ENCODE measurements at regions not wholly inside any gene's neighbourhood (a gene's known extent, or its start where the extent isn't known, plus 50 kb on each side); places are given as distances from the start of the nearest gene placed in this dataset.

DNA sequence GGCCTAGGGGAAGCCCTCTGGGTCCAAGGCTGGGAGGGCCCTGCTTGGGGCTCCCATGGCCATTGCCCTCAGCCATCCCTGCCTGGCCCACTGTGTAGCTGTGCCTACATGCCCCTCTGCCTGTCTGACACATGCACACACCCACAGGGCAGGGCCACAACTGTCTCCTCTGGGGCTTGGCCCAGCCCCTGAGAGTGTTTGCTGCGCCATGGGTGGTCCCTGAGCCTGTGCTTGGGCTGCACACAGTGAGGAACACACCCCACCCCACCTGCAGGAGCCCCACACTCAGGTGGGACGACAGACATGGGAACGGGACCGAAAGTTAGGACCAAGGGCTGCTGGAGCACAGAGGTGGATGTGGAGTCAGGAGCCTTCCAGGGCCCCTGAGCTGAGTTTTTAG, 489.5 kb downstream of the TBC1D22A start:
- TF ChIP-seq, protein P1, sequence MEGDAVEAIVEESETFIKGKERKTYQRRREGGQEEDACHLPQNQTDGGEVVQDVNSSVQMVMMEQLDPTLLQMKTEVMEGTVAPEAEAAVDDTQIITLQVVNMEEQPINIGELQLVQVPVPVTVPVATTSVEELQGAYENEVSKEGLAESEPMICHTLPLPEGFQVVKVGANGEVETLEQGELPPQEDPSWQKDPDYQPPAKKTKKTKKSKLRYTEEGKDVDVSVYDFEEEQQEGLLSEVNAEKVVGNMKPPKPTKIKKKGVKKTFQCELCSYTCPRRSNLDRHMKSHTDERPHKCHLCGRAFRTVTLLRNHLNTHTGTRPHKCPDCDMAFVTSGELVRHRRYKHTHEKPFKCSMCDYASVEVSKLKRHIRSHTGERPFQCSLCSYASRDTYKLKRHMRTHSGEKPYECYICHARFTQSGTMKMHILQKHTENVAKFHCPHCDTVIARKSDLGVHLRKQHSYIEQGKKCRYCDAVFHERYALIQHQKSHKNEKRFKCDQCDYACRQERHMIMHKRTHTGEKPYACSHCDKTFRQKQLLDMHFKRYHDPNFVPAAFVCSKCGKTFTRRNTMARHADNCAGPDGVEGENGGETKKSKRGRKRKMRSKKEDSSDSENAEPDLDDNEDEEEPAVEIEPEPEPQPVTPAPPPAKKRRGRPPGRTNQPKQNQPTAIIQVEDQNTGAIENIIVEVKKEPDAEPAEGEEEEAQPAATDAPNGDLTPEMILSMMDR (conservative IDR thresholded peaks at IDR 0.05; ENCODE audit: low read depth, low read length), result no peak
- TF ChIP-seq EZH2phosphoT487 (IDR thresholded peaks at IDR 0.05; ENCODE audit: borderline replicate concordance, low read length) (no peak), EZH2 (IDR thresholded peaks at IDR 0.05; ENCODE audit: low read length, unreplicated experiment) (no peak)
- H3K27me3 ChIP-seq (ENCODE audit: low read length), result no peaks in the 10 kb centered on the region
- POLR2A ChIA-PET (ENCODE audit: unreplicated experiment), result no interaction called here
- H3K4me1 ChIP-seq (ENCODE audit: insufficient read depth, low read length), result no peaks in the 10 kb centered on the region
- no peak overlapping the region for H3K27ac ChIP-seq (ENCODE audit: low read length)
- no peaks in the 10 kb centered on the region for H4K20me1 ChIP-seq (ENCODE audit: low read length)
- BruUV-seq (replicated peaks), result no TSS peak
- H3K4me3 ChIP-seq (ENCODE audit: low read length), result no peak overlapping the region
- no peaks in the 10 kb centered on the region for H3K79me2 ChIP-seq (ENCODE audit: low read length)
- intact Hi-C loops (cut with micrococcal nuclease), result no loop called here
- CTCF ChIA-PET, result no interaction called here
- H3K36me3 ChIP-seq (ENCODE audit: low read depth, low read length), result no peaks in the 10 kb centered on the region
- ATAC-seq (no peak), DNase-seq (no peak)
- no peaks in the 10 kb centered on the region for H3F3A ChIP-seq (ENCODE audit: low read length, unreplicated experiment)
- H3K4me2 ChIP-seq (ENCODE audit: low read length), result no peak overlapping the region
- H3K9me2 ChIP-seq (replicated peaks; ENCODE audit: low read length), result no peaks in the 10 kb centered on the region
- no peaks in the 10 kb centered on the region for H3K9me3 ChIP-seq (ENCODE audit: low read length)
- H2AFZ ChIP-seq (ENCODE audit: low read length), result no peak overlapping the region
- H3K9ac ChIP-seq (ENCODE audit: low read length), result no peak overlapping the region

DNA sequence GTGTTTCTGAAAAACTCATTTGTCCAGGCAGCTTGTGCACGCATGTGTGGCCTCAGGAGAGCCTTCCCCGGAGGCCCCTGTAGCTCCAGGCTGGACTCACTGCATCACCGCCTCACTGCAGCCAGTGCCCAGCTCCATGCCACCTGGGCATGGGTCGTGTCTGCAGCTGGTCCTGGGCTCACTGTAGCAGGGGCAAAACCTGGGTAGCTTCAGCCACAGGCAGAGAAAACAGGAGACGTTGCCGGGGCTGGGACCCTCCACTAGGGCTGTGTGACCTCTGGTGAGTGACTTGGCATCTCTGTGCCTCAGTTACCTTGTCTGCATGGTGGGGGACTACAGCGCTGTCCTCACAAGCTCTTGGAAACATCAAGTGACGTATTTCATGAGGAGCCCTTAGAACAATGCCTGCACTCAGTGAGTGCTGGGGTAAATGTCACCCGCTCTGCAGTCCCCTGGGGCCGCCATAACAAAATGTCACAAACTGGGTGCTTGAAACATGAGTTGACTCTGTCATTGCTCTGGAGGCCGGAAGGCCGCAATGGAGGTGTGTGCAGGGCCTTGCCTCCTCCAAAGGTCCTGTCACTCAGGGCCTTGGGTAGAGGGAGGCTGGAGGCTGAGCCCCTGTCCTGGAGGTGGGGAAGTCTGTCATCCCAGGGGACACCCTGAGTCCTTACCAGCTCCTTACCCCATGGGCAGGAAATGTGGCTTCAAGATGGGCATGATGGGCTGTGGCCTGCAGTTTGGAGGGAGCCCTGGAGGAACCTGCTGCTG, 488.7 kb downstream of the TBC1D22A start:
- Histone ChIP-seq H3K9me3 (ENCODE audit: low read length) (no peaks in the 10 kb centered on the region), H3K79me2 (ENCODE audit: low read length) (no peaks in the 10 kb centered on the region), H3K27ac (ENCODE audit: low read length) (no peak overlapping the region), H3K4me2 (ENCODE audit: low read length) (no peak overlapping the region), H3K9ac (ENCODE audit: low read length) (no peak overlapping the region), H2AFZ (ENCODE audit: low read length) (no peak overlapping the region), H3F3A (ENCODE audit: low read length, unreplicated experiment) (no peaks in the 10 kb centered on the region), H4K20me1 (ENCODE audit: low read length) (no peaks in the 10 kb centered on the region), H3K9me2 (replicated peaks; ENCODE audit: low read length) (no peaks in the 10 kb centered on the region), H3K4me3 (ENCODE audit: low read length) (no peak overlapping the region), H3K4me1 (ENCODE audit: insufficient read depth, low read length) (no peaks in the 10 kb centered on the region), H3K27me3 (ENCODE audit: low read length) (no peaks in the 10 kb centered on the region), H3K36me3 (ENCODE audit: low read depth, low read length) (no peaks in the 10 kb centered on the region)
- TF ChIP-seq EZH2phosphoT487 (IDR thresholded peaks at IDR 0.05; ENCODE audit: borderline replicate concordance, low read length), result no peak
- TF ChIP-seq, protein P1 (conservative IDR thresholded peaks at IDR 0.05; ENCODE audit: low read depth, low read length), result no peak
- TF ChIP-seq EZH2 (IDR thresholded peaks at IDR 0.05; ENCODE audit: low read length, unreplicated experiment), result no peak
- ChIA-PET CTCF (no interaction called here), POLR2A (ENCODE audit: unreplicated experiment) (no interaction called here)
- intact Hi-C loops (cut with micrococcal nuclease), result no loop called here
- no peak for DNase-seq
- no peak for ATAC-seq
- no TSS peak for BruUV-seq (replicated peaks)

DNA sequence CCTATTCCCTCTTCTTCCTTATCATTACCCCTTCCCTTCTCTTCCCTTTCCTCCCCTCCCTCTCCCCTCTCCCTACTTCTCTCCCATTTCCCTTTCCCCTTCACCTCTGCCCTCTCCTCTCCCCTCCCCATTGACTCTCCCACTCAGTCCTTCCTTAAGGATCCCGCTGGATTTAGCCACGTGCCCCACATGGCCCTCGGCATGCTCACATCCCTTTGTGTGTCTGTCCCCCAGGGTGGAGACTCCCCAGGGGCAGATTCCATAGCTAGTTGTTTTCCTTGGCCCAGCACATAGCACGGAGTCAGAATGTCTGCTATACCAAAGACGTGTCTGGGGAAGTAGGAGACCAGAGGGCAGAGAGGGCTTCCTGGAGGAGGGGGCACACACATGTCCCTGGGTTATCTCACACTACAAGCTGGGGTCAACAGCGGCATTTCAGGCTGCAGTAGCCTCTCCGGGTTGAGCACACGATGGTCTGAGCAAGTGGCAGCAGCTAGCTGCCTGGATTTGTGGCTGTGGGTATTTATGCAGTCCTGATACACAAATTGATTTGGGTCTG, 487.0 kb downstream of the TBC1D22A start:
- ChIA-PET POLR2A (ENCODE audit: unreplicated experiment) (no interaction called here), CTCF (no interaction called here)
- BruUV-seq (replicated peaks), result no TSS peak
- intact Hi-C loops (cut with micrococcal nuclease), result no loop called here
- no peaks in the 10 kb centered on the region for H3K9me2 ChIP-seq (replicated peaks; ENCODE audit: low read length)
- no peak overlapping the region for H3K4me3 ChIP-seq (ENCODE audit: low read length)
- H3K9ac ChIP-seq (ENCODE audit: low read length), result no peak overlapping the region
- no peaks in the 10 kb centered on the region for H3K36me3 ChIP-seq (ENCODE audit: low read depth, low read length)
- no peak overlapping the region for H3K4me2 ChIP-seq (ENCODE audit: low read length)
- no peaks in the 10 kb centered on the region for H3K79me2 ChIP-seq (ENCODE audit: low read length)
- DNase-seq (no peak), ATAC-seq (no peak)
- H3F3A ChIP-seq (ENCODE audit: low read length, unreplicated experiment), result no peaks in the 10 kb centered on the region
- H3K4me1 ChIP-seq (ENCODE audit: insufficient read depth, low read length), result no peaks in the 10 kb centered on the region
- no peaks in the 10 kb centered on the region for H3K9me3 ChIP-seq (ENCODE audit: low read length)
- H3K27ac ChIP-seq (ENCODE audit: low read length), result no peak overlapping the region
- no peaks in the 10 kb centered on the region for H4K20me1 ChIP-seq (ENCODE audit: low read length)
- TF ChIP-seq, protein P1 (conservative IDR thresholded peaks at IDR 0.05; ENCODE audit: low read depth, low read length), result no peak
- TF ChIP-seq EZH2phosphoT487 (IDR thresholded peaks at IDR 0.05; ENCODE audit: borderline replicate concordance, low read length) (no peak), EZH2 (IDR thresholded peaks at IDR 0.05; ENCODE audit: low read length, unreplicated experiment) (no peak)
- H2AFZ ChIP-seq (ENCODE audit: low read length), result no peak overlapping the region
- no peaks in the 10 kb centered on the region for H3K27me3 ChIP-seq (ENCODE audit: low read length)

Data from PC-3 (cell line).